HG03457 (cell line): ENCODE measurements at regions not wholly inside any gene's neighbourhood (a gene's known extent, or its start where the extent isn't known, plus 50 kb on each side); places are given as distances from the start of the nearest gene placed in this dataset.

Source experiments
- ATAC-seq: cut with Tn5 transposase; IDR thresholded peaks from one replicate; pipeline ENCODE4 v1.9.1; 2021; ENCODE audit warnings: moderate number of reproducible peaks; ENCODE audit not compliant: unreplicated experiment

DNA sequence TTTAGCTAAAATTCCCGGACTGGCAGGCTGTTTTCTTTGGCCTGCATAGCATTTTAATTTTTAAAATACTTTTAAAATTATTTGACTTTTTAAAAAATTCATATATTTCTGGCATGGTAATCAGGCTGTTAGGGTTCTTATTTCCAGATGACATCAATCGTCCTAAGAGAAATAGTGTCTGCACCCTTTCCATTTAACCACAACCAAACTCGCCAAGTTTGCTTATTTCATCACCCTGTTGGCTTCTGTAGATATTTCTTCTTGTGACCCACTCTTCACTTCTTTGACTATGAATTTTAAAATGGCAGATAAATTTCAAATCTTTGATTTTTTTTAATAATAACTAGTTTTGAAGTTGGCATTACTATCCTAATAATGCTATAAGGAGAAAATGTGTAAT, 675.7 kb upstream of the FTMT start:
- no peak for ATAC-seq

GRCh38 chr5:121182788-121183490, 668.7 kb upstream of the FTMT start:
- no peak for ATAC-seq

- no peak for ATAC-seq
Observed at GRCh38 chr5:121188849-121189248, 662.8 kb upstream of the FTMT start.

GRCh38 chr5:121189342-121190305, 662.1 kb upstream of the FTMT start:
- no peak for ATAC-seq

GRCh38 chr5:121199216-121199999, 652.3 kb upstream of the FTMT start:
- no peak for ATAC-seq

DNA sequence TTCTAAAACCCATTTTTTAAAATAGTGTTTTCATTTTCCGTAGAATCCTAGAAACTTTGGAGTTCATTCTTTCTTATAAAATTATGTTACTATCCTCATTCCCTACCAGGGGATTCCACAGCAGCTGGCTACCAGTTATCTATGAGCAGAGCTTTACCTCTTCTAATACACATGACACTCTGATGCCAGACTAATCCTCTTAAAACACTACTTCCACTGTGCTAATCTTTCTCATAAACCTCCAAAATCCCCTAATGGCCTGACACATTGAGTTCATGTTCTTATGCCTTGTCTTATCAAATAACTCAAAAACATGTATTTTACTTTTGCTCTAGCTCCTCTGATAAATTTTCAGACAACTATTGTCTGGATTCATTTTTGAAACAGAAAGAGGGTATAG, 633.6 kb upstream of the FTMT start:
- no peak for ATAC-seq

DNA sequence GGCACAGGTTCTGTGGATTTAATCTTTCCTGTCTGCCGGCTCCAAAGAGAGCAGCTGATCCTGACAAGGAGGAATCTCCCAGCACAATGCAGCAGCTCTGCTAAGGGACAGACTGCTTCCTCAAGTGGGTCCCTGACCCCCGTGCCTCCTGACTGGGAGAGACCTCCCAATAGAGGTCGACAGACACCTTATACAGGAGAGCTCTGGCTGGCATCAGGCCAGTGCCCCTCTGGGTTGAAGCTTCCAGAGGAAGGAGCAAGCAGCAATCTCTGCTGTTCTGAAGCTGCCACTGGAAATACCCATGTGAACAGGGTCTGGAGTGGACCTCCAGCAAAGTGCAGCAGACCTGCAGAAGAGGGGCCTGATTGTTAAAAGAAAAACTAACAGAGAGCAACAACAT, 630.2 kb upstream of the FTMT start:
- ATAC-seq: no peak

DNA sequence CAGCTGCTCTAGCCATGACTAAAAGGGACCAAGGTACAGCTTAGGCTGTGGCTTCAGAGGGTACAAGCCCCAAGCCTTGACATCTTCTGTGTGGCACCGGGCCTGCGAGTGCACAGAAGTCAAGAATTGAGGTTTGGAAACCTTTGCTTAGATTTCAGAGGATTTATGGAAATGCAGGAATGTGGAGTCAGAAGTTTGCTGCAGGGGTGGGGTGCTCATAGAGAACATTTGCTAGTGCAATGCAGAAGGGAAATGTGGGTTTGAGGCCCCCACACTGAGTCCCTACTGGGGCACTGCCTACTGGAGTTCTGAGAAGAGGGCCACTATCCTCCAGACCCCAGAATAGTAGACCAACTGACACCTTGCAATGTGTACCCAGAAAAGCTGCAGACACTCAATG, 624.9 kb upstream of the FTMT start:
- ATAC-seq: no peak

GRCh38 chr5:121239951-121240350, 611.7 kb upstream of the FTMT start:
- ATAC-seq: no peak

DNA sequence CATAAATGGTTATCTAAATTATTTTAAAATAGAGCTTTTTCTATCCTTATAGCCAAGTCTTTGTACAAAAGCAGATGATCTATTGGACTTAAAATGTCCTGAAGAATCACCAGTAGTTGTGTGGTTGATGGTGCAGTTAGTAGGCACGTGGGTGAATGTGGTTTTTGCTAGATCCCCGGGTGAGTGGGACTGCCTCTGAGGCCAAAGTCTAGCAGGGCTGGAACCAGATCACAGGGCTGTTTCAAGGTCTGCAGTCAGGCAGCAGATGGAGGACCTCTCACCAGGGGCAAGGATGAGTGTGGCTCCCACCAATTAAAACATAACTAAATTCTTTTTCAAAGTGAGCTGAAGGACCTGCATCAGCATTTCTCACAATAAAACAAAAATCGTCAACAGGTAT, 604.7 kb upstream of the FTMT start:
- ATAC-seq: no peak

DNA sequence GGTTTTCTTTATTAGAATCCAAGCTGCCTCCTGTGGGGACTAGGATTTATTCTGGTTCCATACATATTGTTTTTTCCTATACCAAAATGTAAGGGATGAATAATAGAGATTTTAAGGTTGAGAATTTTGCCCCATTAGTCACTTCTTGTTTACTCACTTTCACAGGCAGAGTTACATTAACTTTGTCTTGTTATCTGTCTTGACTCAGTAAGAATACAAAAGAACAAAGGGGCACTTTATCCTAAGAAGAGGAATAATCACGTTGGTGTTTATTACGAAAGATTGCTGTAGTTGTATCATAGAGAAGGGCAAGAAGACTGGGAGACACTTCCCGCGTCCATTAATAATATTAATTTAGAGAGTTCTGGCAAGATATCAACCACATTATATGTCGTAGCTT, 599.7 kb upstream of the FTMT start:
- no peak for ATAC-seq

DNA sequence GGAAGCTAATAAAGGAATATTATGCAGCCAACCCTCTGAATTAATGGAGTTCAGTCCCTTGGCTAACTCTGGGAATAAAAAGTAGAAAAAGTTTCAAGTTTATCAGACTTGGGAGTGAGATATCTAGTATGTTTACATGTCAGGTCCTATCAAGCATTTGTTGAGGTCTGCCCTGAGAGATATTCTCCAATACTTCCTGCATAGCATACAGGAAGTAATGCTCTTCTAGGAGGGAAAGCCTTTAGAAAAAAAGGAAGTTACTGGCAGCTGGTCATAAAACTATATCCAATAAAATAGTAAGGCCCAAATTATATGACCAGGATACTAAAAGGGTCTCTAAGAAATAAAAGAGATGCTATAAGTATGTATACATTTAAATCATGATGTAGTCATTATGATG, 594.1 kb upstream of the FTMT start:
- ATAC-seq: no peak

- ATAC-seq: no peak
Observed at GRCh38 chr5:121263456-121263855, 588.2 kb upstream of the FTMT start.

DNA sequence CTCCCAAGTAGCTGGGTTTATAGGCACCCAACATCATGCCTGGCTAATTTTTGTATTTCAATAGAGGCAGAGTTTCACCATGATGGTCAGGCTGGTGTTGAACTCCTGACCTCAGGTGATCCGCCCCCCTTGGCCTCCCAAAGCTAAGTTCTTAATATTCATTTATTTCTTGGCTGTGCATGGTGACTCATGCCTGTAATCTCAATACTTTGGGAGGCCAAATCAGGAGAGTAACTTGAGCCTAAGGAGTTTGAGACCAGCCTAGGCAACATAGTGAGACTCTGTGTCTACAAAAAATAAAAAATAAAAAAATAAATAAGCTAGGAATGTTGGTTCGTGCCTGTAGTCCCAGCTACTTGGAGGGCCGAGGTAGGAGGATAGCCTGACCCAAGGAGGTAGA, 587.1 kb upstream of the FTMT start:
- ATAC-seq: no peak

DNA sequence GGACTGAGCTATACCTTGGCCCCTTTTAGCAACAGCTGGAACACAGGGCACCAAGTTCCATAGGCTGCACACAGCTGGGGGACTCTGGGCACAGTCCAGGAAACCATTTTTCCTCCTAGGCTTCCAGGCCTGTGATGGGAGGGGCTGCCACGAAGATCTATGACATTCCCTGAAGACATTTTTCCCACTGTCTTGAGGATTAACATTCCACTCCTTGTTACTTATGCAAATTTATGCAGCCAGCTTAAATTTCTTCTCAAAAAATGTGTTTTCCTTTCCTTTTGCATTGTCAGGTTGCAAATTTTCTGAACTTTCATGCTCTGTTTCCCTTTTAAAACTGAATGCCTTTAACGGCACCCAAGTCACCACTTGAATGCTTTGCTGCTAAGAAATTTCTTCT, 580.1 kb upstream of the FTMT start:
- no peak for ATAC-seq

GRCh38 chr5:121273833-121274433, 577.7 kb upstream of the FTMT start:
- ATAC-seq: no peak

DNA sequence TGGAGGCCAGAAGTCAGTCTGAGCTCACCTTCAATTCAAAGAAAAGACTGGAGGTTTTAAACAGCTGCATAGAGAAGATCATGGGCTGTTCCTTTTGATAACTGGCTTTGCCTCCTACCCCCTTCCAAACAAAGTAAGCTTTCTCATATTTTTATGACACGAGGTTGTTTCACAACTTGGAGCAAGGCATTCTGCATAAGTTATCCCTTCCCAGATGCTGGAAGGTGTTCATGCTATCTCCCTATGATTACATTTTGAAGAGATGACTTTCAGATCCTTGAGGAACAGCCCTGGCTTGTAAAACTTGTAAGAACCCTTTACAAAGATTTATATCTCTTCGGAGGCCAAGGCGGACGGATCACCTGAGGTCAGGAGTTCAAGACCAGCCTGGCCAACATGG, 571.9 kb upstream of the FTMT start:
- ATAC-seq: no peak

DNA sequence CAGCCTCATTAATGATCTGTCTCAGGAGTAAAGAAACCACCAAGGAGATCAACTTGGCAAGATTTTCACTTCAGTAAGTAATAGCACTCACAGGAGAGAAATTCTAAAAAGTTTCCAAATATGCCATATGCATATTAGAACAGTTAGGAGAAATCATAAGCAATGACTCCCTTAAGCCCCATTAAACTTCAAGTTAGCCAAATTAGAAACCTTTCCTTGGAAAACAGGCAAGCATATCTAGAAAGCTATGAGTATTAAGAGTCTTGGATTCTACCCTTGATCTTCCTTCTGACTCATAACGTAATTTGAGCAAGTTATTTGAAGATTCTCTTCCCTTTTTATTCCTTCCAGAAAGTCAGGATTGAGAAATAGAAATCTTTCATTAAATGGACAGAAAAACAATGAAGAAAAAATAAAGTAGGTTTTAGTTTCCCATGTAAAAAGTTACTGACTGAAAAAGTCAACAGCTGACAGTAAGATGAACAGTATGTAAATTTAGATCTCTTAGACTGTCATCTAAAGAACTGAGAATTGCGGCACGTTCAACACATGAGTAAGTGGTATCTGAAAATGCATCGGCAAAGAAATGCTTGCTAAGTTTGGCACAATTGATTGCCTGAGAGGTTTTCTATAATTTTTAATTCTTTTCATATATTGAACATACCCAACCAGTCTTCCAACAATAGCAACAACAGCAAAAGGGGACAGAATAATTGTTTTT, 565.7 kb upstream of the FTMT start:
- ATAC-seq: no peak

DNA sequence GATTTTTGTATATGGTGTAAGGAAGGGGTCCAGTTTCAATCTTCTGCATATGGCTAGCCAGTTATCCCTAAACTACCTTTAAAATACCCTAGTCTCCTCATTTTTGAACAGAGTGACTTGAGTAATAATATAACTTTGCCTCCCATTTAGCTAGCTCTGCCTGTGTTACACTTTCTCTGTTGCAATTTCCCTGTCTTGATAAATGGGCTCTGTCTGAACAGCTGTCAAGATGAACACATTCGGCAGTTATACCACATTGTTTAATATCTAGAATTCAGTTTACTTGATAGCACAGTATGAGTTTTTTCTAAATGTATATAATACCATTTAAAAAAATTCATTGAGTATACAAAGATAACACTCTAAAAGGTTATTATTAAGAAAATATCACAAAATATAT, 562.9 kb upstream of the FTMT start:
- ATAC-seq: no peak

DNA sequence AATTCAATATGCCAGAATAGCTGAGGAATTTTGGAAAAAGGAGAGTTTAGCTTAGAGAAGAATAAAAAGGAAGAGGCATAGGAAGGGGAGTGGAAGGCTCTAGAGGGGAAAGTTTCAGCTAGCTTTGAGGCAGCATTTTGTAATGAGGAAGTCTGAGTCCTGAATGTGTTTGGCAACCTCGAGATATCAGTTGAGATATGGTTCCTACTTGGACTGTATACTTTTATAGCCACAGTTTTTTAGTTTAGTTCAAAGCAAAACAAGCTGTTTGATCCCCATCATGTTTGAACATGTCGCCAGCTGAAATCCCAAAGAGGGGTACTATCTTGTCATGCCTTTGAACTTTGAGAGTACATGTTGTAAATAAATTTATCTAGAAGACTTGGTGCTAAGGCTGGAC, 559.0 kb upstream of the FTMT start:
- no peak for ATAC-seq
